D721Med (cell line): ENCODE measurements at regions not wholly inside any gene's neighbourhood (a gene's known extent, or its start where the extent isn't known, plus 50 kb on each side); places are given as distances from the start of the nearest gene placed in this dataset.

Source experiments
- DNase-seq: peaks from one replicate; pipeline ENCODE4 v3.0.0; 2011; ENCODE audit warnings: low spot score; ENCODE audit not compliant: insufficient read length
- FAIRE-seq: peaks from 2 replicates; lab custom pipeline; 2011; peaks lifted over from hg19 to GRCh38; lab: Jason Lieb, UNC
- CTCF ChIP-seq: IDR thresholded peaks from 2 replicates; pipeline ENCODE4 v1.5.1; 2012; ENCODE audit warnings: mild to moderate bottlenecking, control low read depth; ENCODE audit not compliant: insufficient read depth; ENCODE audit errors: missing control alignments

- TF ChIP-seq CTCF: no peak
- DNase-seq (no peak), FAIRE-seq (no peak)
Observed at GRCh38 chr20:22411627-22412450, 172.5 kb downstream of the FOXA2 start.

GRCh38 chr20:22411286-22411626 is 173.1 kb downstream of the FOXA2 start:
- no peak for FAIRE-seq
- DNase-seq: no peak

GRCh38 chr20:22410556-22411130 is 173.7 kb downstream of the FOXA2 start:
- DNase-seq (no peak), FAIRE-seq (no peak)
- no peak for TF ChIP-seq CTCF

More at GRCh38 chr20:22411286-22411626, 173.1 kb downstream of the FOXA2 start:
- no peak for TF ChIP-seq CTCF

- no peak for DNase-seq
- TF ChIP-seq CTCF: no peak
- FAIRE-seq: no peak
Observed at GRCh38 chr20:22408521-22409402, 175.6 kb downstream of the FOXA2 start.

GRCh38 chr20:22407237-22408193 is 176.9 kb downstream of the FOXA2 start:
- no peak for TF ChIP-seq CTCF
- DNase-seq: no peak
- no peak for FAIRE-seq

GRCh38 chr20:22404419-22405170 is 179.8 kb downstream of the FOXA2 start:
- DNase-seq (no peak), FAIRE-seq (no peak)
- no peak for TF ChIP-seq CTCF
